ENCODE measurements at regions not wholly inside any gene's neighbourhood (a gene's known extent, or its start where the extent isn't known, plus 50 kb on each side); places are given as distances from the start of the nearest gene placed in this dataset.

GRCh38 chr11:130999086-130999485 is 82.8 kb upstream of the SNX19 start:
- no peak for TF ChIP-seq CTCF (IDR thresholded peaks at IDR 0.05; ENCODE audit: low read depth, low read length, missing control alignments)
- no peak for DNase-seq (ENCODE audit: extremely low read depth, low read depth)
- no peak overlapping the region for H3K4me3 ChIP-seq (replicated peaks; ENCODE audit: low read depth, low read length)

- DNase-seq (ENCODE audit: extremely low read depth, low read depth) = peak; percentile 90
- no peak for TF ChIP-seq CTCF (IDR thresholded peaks at IDR 0.05; ENCODE audit: low read depth, low read length, missing control alignments)
- no peak overlapping the region for H3K4me3 ChIP-seq (replicated peaks; ENCODE audit: low read depth, low read length)
Observed at GRCh38 chr11:130999992-131000770, 83.9 kb upstream of the SNX19 start.

- TF ChIP-seq CTCF (IDR thresholded peaks at IDR 0.05; ENCODE audit: low read depth, low read length, missing control alignments) = no peak
- no peak for DNase-seq (ENCODE audit: extremely low read depth, low read depth)
- no peak overlapping the region for H3K4me3 ChIP-seq (replicated peaks; ENCODE audit: low read depth, low read length)
Observed at GRCh38 chr11:131002145-131002544, 85.9 kb upstream of the SNX19 start.

- no peak overlapping the region for H3K4me3 ChIP-seq (replicated peaks; ENCODE audit: low read depth, low read length)
- no peak for DNase-seq (ENCODE audit: extremely low read depth, low read depth)
- no peak for TF ChIP-seq CTCF (IDR thresholded peaks at IDR 0.05; ENCODE audit: low read depth, low read length, missing control alignments)
Observed at GRCh38 chr11:131005829-131006228, 89.5 kb upstream of the SNX19 start.

- TF ChIP-seq CTCF (IDR thresholded peaks at IDR 0.05; ENCODE audit: low read depth, low read length, missing control alignments) = peak; percentile 67
- H3K4me3 ChIP-seq (replicated peaks; ENCODE audit: low read depth, low read length) = no peak overlapping the region
- DNase-seq (ENCODE audit: extremely low read depth, low read depth) = peak; percentile 42
Observed at GRCh38 chr11:131025020-131025419, 108.7 kb upstream of the SNX19 start.

- TF ChIP-seq CTCF (IDR thresholded peaks at IDR 0.05; ENCODE audit: low read depth, low read length, missing control alignments) = no peak
- H3K4me3 ChIP-seq (replicated peaks; ENCODE audit: low read depth, low read length) = no peak overlapping the region
- no peak for DNase-seq (ENCODE audit: extremely low read depth, low read depth)
Observed at GRCh38 chr11:131025421-131026125, 109.3 kb upstream of the SNX19 start.
